Activated CD4-positive, CD25-positive, alpha-beta regulatory T cell treated with anti-CD3 and anti-CD28 coated beads, Interleukin-2, amount 50 U/mL, for 72 hours (primary cell): ENCODE measurements at regions not wholly inside any gene's neighbourhood (a gene's known extent, or its start where the extent isn't known, plus 50 kb on each side); places are given as distances from the start of the nearest gene placed in this dataset.

Source experiments
- DNase-seq: peaks from one replicate; pipeline ENCODE4 v3.0.0; 2021

GRCh38 chr11:80816454-80816847 is 1375.6 kb upstream of the TENM4 start:
- no peak for DNase-seq

- no peak for DNase-seq
These were observed 1375.1 kb upstream of the TENM4 start for GRCh38 chr11:80815752-80816453.

- DNase-seq = no peak
These were observed 1374.0 kb upstream of the TENM4 start for GRCh38 chr11:80814813-80815212.

- no peak for DNase-seq
These were observed 1369.9 kb upstream of the TENM4 start for GRCh38 chr11:80810695-80811094.

DNA sequence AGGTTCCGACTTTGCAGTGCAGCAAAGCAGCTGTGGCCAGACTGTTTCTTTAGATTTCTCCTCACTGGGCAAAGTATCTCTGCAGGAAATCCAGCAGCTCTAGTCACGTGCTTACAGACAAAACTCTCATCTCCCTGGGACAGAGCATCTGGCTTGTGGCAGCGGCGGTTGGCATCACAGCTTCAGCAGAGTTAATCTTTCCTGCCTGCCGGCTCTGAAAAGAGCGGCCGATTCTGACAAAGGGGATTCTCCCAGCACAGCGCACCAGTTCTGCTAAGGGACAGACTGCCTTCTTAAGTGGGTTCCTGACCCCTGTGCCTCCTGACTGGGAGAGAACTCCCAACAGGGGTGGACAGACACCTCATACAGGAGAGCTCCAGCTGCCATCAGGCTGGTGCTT is 1357.3 kb upstream of the TENM4 start:
- DNase-seq = no peak

- no peak for DNase-seq
These were observed 1342.7 kb upstream of the TENM4 start for GRCh38 chr11:80783561-80783960.

DNA sequence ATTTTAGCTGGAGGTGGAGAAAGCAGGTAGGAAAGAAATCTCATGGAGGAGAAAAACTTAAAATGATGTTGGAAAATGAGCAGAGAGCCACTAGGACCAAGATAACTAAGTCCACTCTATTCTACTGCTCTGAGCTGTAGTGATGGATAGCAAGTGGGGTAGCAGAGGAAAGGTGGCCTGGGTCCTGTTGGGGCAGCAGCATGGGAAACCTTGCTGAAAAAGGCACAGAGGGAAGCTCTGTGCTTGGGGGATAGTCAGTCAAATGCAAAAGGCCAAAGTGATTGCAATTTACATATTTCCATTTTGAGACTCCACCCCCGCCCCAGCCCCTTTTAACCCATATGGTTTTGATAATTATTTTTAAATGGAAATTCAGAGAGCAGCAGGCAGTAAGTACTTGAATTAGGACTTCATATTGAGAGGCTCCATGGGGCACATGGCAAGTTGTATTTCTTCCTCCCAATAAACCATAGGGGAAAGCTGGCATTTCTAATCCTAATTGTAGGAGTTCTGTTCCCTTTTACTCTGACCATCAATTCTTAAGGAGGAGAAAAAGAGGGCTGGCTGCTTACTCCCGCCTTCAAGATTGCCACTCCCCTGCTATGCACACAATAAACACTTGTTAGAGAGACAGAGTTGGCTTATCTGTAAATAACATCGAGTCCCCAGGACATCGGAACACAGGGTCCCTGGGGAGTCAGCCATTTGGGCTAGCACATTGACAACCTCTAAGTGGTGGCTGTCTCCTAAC is 1341.5 kb upstream of the TENM4 start:
- no peak for DNase-seq

GRCh38 chr11:80779905-80780605 is 1339.2 kb upstream of the TENM4 start:
- DNase-seq = no peak

GRCh38 chr11:80778941-80779340 is 1338.1 kb upstream of the TENM4 start:
- no peak for DNase-seq

- no peak for DNase-seq
These were observed 1337.6 kb upstream of the TENM4 start for GRCh38 chr11:80778432-80778831.

GRCh38 chr11:80773919-80774318 is 1333.1 kb upstream of the TENM4 start:
- no peak for DNase-seq

- no peak for DNase-seq
These were observed 1330.2 kb upstream of the TENM4 start for GRCh38 chr11:80771017-80771416.

GRCh38 chr11:80758787-80759186 is 1318.0 kb upstream of the TENM4 start:
- DNase-seq = no peak

DNA sequence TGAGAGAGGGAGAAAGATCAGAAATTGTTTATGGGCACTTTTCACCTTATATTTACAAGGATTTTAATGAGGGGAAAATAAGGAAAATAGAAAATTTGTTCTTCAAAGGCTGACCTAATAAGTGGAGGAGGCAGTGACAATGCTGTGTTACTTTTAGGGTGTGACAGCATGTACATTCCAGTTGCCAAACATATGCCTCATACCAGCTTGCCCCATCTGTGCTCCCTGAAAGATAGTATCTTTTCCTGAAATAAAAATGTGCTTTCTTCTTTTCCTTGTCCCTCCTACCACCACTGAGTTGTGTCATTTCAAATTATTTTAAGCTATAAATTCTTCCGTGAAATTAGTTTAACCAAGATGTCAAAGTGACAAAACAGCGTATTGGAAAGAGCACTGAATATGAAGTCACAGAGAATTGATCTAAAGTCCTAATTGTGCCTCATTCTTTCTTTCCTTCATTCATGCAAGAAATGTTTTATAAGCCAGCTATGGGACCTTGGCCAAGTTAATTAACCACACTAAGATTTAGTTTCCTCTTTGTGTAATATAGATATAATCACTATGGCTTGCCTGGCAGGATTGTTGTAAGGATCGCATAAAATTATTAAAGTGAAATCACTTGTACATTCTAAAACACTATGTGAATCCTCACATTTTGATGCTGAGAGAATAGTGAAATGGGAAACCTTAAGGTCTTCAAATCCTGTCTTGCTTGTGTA is 1307.5 kb upstream of the TENM4 start:
- DNase-seq = no peak

GRCh38 chr11:80746300-80746699 is 1305.5 kb upstream of the TENM4 start:
- no peak for DNase-seq

DNA sequence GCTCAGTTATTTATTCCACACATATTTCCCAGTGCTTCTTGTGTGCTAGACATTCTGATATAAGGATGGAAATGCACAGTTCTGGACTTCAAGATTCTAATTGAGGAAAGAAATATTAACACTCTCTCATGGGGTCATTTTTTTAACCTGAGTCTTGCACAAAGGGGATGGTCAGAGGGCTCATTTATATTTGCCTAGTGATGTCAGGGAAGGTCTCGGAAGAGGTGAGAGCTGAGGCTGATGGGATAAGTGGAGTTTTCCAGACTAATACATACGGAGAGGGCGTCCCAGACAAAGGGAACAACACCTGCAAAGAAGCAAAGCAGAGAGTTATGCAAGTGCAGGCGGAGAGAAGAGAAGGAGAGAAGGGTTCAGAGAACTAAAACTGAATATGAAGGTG is 1304.6 kb upstream of the TENM4 start:
- no peak for DNase-seq

DNA sequence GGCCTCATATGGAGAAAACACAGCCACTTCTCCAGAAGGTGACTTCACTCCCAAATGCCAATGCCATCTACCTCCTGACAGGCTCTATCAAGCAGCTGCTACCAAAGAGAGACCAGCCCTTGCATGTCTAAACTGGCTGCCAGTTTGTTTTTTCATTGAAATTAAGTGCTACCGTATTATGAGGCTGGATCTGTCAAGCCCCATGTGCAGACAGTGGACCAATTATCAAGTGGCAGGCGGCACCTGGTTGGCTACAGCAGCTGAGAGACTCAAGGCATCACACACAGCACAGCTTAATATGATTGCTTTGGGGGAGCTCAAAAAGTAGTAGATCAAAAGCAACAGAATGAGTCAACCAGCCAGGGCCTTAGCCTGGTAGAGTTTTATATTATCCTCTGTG is 1293.0 kb upstream of the TENM4 start:
- DNase-seq = no peak

DNA sequence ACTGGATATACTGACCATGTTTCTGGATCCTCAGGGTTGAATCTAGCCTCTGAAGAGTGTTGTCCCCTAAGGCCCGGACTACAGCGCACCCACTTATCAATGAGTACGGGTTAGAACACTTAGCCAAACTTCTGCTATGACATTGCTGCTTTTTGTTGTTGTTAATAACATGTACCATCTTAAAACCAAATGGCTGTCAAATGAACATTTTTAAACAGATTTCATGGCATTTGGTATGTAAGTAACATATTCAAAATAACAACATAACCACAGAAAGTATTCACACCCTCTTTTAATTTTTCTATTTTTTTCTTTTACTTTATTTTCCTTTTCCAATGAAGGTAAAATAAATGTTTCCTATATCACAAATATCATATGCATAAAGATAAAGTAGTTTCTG is 1292.5 kb upstream of the TENM4 start:
- DNase-seq = no peak

GRCh38 chr11:80727315-80727714 is 1286.5 kb upstream of the TENM4 start:
- no peak for DNase-seq

DNA sequence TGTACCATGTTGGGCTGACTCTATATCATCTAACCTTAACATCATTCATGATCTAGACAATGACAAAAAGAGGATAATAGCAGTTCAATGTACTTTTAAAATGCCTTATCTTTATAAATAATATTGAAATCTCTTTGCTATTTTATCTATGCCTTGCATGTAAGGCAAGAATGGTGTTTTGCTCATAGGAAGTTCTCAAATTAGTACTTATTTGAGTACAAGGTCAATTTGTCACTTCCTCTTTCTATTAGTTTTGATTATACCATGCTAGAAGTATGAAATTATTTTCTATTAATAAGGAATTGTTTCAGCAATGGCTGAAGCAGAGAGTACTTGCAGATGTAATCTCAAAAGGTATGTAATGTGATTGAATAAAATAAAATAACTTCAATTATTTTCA is 1285.4 kb upstream of the TENM4 start:
- DNase-seq = no peak

DNA sequence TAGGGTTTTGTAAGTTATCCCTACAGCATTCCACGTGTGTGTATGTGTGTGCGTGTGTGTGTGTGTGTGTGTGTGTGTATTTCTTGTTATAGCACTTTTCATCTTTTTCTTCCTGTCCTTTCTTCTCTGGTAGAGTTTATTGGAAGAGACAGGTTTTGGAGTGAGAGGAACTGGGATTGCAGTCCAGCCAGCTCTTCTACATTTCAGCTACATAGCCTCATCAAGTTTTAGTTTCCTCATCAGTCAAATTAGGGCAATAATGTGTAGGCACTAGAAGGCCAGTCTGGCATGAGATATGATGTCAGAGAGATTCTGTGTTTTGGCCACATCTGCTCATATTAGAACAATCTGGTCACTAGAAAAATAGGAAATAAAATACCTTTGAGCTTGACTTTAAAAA is 1283.5 kb upstream of the TENM4 start:
- no peak for DNase-seq

DNA sequence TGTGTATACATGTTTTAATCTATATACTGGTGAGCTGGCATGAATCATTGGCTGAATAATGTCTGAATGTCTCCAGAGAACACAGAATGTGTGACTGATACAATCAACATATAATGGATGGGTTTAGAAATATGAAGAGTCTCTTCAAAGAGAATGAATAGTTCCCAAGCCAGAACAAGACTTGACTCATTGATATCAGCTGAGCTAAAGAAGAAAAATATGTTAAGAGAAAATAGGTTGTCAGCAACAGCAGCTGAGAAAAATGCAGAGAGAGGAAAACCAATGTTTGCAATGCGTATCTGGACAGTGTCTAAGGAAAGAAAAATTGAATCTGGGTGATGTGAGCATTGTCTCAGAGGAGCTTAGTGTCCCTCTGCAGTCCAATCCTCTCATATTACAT is 1281.8 kb upstream of the TENM4 start:
- no peak for DNase-seq

DNA sequence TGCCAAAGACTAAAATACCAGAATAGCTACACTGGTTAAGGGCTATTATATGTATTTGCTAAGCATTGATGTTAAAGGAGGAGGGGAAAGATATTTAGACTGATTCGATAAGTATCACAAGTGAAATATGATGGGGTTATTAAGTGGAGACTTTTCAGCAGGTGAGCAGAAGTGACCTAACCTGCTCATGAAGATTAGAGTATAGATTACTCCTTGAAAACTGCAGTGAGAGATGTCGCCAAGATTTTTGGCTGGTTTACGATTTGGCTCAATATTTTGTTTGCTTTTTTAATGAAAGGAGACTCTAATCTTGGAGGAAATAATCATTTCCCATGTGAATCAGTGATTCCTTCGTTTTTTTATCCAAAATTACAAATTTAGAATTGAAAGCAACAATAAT is 1279.5 kb upstream of the TENM4 start:
- DNase-seq = no peak

DNA sequence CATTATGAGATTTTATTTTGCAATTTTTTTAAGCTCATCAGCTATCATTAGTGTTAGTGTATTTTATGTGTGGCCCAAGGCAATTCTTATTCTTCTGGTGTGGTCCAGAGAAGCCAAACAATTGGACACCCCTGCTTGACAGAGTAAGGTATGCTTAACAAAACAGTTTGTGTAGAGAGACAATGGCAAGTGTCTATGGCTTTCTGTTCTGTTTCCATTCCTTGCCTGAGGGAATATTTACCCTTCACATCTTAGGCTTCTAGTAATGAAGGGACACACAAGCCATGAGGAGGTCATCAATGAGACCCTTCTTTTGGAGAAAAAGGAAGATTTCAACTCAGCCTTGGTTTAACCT is 1278.4 kb upstream of the TENM4 start:
- no peak for DNase-seq
